GM23338 (cell line): ENCODE measurements at regions not wholly inside any gene's neighbourhood (a gene's known extent, or its start where the extent isn't known, plus 50 kb on each side); places are given as distances from the start of the nearest gene placed in this dataset.

ENCODE experiments used
- ATAC-seq: fragments of 200-7000 bp; cut with Tn5 transposase; 3 replicates; pipeline ENCODE4 v1.9.1; 2020
- DNase-seq: peaks from one replicate; pipeline ENCODE4 v3.0.0-alpha.2; 2015; ENCODE audit warnings: low spot score
- H2AFZ ChIP-seq: fragments of 200-600 bp; sonication (generic); 2 replicates; pipeline ENCODE4 v1.8.0; 2016; ENCODE audit warnings: antibody characterized with exemption, mild to moderate bottlenecking, moderate library complexity
- H3F3A ChIP-seq: fragments of 200-600 bp; sonication (generic); replicated peaks from 2 replicates; pipeline ENCODE4 v1.8.0; 2017; ENCODE audit warnings: antibody characterized with exemption, mixed run types, low read depth
- H3K27ac ChIP-seq: fragments of 200-600 bp; sonication (generic); 2 replicates; pipeline ENCODE4 v1.6.1; 2016; ENCODE audit warnings: low read depth
- H3K27me3 ChIP-seq: fragments of 200-600 bp; sonication (generic); 2 replicates; pipeline ENCODE4 v1.8.0; 2016; ENCODE audit warnings: mild to moderate bottlenecking, mixed run types, moderate library complexity; ENCODE audit not compliant: insufficient read depth
- H3K36me3 ChIP-seq: fragments of 200-600 bp; sonication (generic); 2 replicates; pipeline ENCODE4 v1.8.0; 2016; ENCODE audit warnings: mild to moderate bottlenecking; ENCODE audit not compliant: insufficient read depth
- H3K4me1 ChIP-seq: fragments of 200-600 bp; sonication (generic); 2 replicates; pipeline ENCODE4 v1.8.0; 2016; ENCODE audit warnings: mild to moderate bottlenecking, moderate library complexity; ENCODE audit not compliant: insufficient read depth
- H3K4me2 ChIP-seq: fragments of 200-600 bp; sonication (generic); 2 replicates; pipeline ENCODE4 v1.7.1; 2017; ENCODE audit warnings: mixed run types
- H3K4me3 ChIP-seq: fragments of 200-600 bp; sonication (generic); 2 replicates; pipeline ENCODE4 v1.6.1; 2016; ENCODE audit warnings: mixed run types
- H3K79me2 ChIP-seq: fragments of 200-600 bp; sonication (generic); replicated peaks from 2 replicates; pipeline ENCODE4 v1.8.0; 2017; ENCODE audit warnings: mild to moderate bottlenecking; ENCODE audit not compliant: insufficient read depth
- H3K9me2 ChIP-seq: fragments of 200-600 bp; sonication (generic); 2 replicates; pipeline ENCODE4 v1.8.0; 2017; ENCODE audit not compliant: insufficient read depth
- H4K20me1 ChIP-seq: fragments of 200-600 bp; sonication (generic); replicated peaks from 2 replicates; pipeline ENCODE4 v1.8.0; 2017; ENCODE audit warnings: mild to moderate bottlenecking; ENCODE audit not compliant: insufficient read depth
- H3K27ac Mint-ChIP-seq: 2 replicates; pipeline ENCODE4 v1.8.0; 2020; ENCODE audit warnings: inconsistent platforms, mild to moderate bottlenecking, moderate library complexity, mixed read lengths
- H3K27me3 Mint-ChIP-seq: 3 replicates; pipeline ENCODE4 v1.8.0; 2022; ENCODE audit warnings: low read depth, mild to moderate bottlenecking, moderate library complexity, mixed read lengths, inconsistent platforms; ENCODE audit not compliant: insufficient read depth, poor library complexity
- H3K36me3 Mint-ChIP-seq: 3 replicates; pipeline ENCODE4 v1.8.0; 2021; ENCODE audit warnings: low read depth, mild to moderate bottlenecking, inconsistent platforms, moderate library complexity, mixed read lengths
- H3K4me1 Mint-ChIP-seq: 3 replicates; pipeline ENCODE4 v1.8.0; 2020; ENCODE audit warnings: mild to moderate bottlenecking, inconsistent platforms, mixed read lengths
- H3K4me3 Mint-ChIP-seq: 3 replicates; pipeline ENCODE4 v1.8.0; 2021; ENCODE audit warnings: moderate library complexity, mild to moderate bottlenecking, inconsistent platforms, mixed read lengths
- H3K9me3 Mint-ChIP-seq: 3 replicates; pipeline ENCODE4 v1.8.0; 2020; ENCODE audit warnings: moderate library complexity, mild to moderate bottlenecking, inconsistent platforms, mixed read lengths
- CTCF ChIP-seq, 2 experiments: fragments of 200-600 bp in 1 of 2; sonication (generic) in 1 of 2; conservative IDR thresholded peaks; 2 replicates each; pipeline versions ENCODE4 v1.5.1 to v1.6.1; 2016 to 2017; ENCODE audit warnings: antibody characterized with exemption in 2 of 2, low read depth in 2 of 2, mild to moderate bottlenecking in 2 of 2, moderate library complexity in 1 of 2
- EZH2phosphoT487 ChIP-seq: fragments of 200-600 bp; sonication (generic); IDR thresholded peaks from one replicate; pipeline ENCODE4 v1.8.1; 2018; ENCODE audit warnings: antibody characterized with exemption; ENCODE audit not compliant: unreplicated experiment
- JUNB ChIP-seq: IDR thresholded peaks from one replicate; pipeline ENCODE4 v1.6.1; 2016; ENCODE audit warnings: antibody characterized with exemption; ENCODE audit not compliant: unreplicated experiment
- NANOG ChIP-seq: IDR thresholded peaks from 2 replicates; pipeline ENCODE4 v1.6.1; 2016; ENCODE audit warnings: antibody characterized with exemption, borderline replicate concordance
- REST ChIP-seq: IDR thresholded peaks from one replicate; pipeline ENCODE4 v1.6.1; 2018; ENCODE audit warnings: antibody characterized with exemption; ENCODE audit not compliant: unreplicated experiment
- STAT1 ChIP-seq: IDR thresholded peaks from one replicate; pipeline ENCODE4 v1.6.1; 2016; ENCODE audit warnings: antibody characterized with exemption; ENCODE audit not compliant: unreplicated experiment
- ZNF462 ChIP-seq: fragments of 250-450 bp; sonication (Bioruptor Pico); IDR thresholded peaks from 2 replicates; pipeline ENCODE4 v1.5.0; 2020; ENCODE audit warnings: mild to moderate bottlenecking, moderate library complexity

- ATAC-seq (no peak), DNase-seq (no peak)
- Histone ChIP-seq H3K36me3 (no peaks in the 10 kb centered on the region), H3K79me2 (no peaks in the 10 kb centered on the region), H3K27me3 (no peaks in the 10 kb centered on the region), H3K4me3 (no peak overlapping the region), H4K20me1 (no peaks in the 10 kb centered on the region), H3K27ac (no peak overlapping the region), H2AFZ (peak overlapping the region; percentile 76; the same call in 1 of the 2 replicates), H3K9me2 (no peaks in the 10 kb centered on the region), H3F3A (no peaks in the 10 kb centered on the region), H3K4me2 (no peak overlapping the region), H3K4me1 (peaks cover 6% of the 10 kb centered on the region)
- H3K27me3 Mint-ChIP-seq = no peaks in the 10 kb centered on the region
- no peaks in the 10 kb centered on the region for H3K36me3 Mint-ChIP-seq
- H3K4me1 Mint-ChIP-seq = peaks cover 6% of the 10 kb centered on the region
- no peak overlapping the region for H3K4me3 Mint-ChIP-seq
- no peak overlapping the region for H3K27ac Mint-ChIP-seq
- no peaks in the 10 kb centered on the region; the same call in 2 of the 3 replicates for H3K9me3 Mint-ChIP-seq
- no peak for TF ChIP-seq STAT1
- TF ChIP-seq CTCF (conservative IDR thresholded peaks at IDR 0.05; ENCODE audit: low read depth in 2 of 2) = no peak
Observed at GRCh38 chr11:109140857-109141515, 281.0 kb upstream of the C11orf87 start.

- Histone ChIP-seq H2AFZ (no peak overlapping the region), H3K79me2 (no peaks in the 10 kb centered on the region), H3F3A (no peaks in the 10 kb centered on the region), H3K36me3 (no peaks in the 10 kb centered on the region), H4K20me1 (no peaks in the 10 kb centered on the region), H3K4me3 (no peak overlapping the region), H3K27ac (no peak overlapping the region), H3K27me3 (no peaks in the 10 kb centered on the region), H3K4me1 (peaks cover 8% of the 10 kb centered on the region), H3K4me2 (no peak overlapping the region), H3K9me2 (0 out of 2 replicates have a peak, but pooled peaks cover 6% of the 10 kb centered on the region)
- Mint-ChIP-seq H3K27me3 (no peaks in the 10 kb centered on the region), H3K36me3 (no peaks in the 10 kb centered on the region), H3K4me3 (no peak overlapping the region), H3K9me3 (no peaks in the 10 kb centered on the region), H3K27ac (no peak overlapping the region), H3K4me1 (peaks cover 10% of the 10 kb centered on the region)
- no peak for DNase-seq
- no peak for ATAC-seq
- TF ChIP-seq CTCF (conservative IDR thresholded peaks at IDR 0.05; ENCODE audit: low read depth in 2 of 2) (no peak), JUNB (no peak), EZH2phosphoT487 (no peak), ZNF462 (CRISPR knock-in tag) (no peak), REST (no peak), NANOG (no peak)
Observed at GRCh38 chr11:109145287-109145686, 276.7 kb upstream of the C11orf87 start.
